Kidney (tissue), 13 donors: ENCODE measurements at regions not wholly inside any gene's neighbourhood (a gene's known extent, or its start where the extent isn't known, plus 50 kb on each side); places are given as distances from the start of the nearest gene placed in this dataset.
A peak's percentile ranks its signal among the peaks of the same experiment; 100 is the strongest.

Source experiments
- DNase-seq, 5 donors: peaks; one replicate each; pipeline ENCODE4 v3.0.0-alpha.2; 2013 to 2020
- FAIRE-seq: peaks from 2 replicates; lab custom pipeline; 2012; peaks lifted over from hg19 to GRCh38; lab: Jason Lieb, UNC
- H3K27ac ChIP-seq, 2 donors: one replicate each; pipeline ENCODE4 v1.7.0; 2013; ENCODE audit warnings: low read depth in 2 of 2, low read length in 2 of 2, inconsistent platforms in 1 of 2
- H3K27me3 ChIP-seq: one replicate; pipeline ENCODE4 v1.7.1; 2013; ENCODE audit warnings: low read length, inconsistent platforms; ENCODE audit not compliant: control insufficient read depth, insufficient read depth
- H3K36me3 ChIP-seq, 3 donors: one replicate each; pipeline versions ENCODE4 v1.7.0 to v1.7.1; 2013; ENCODE audit warnings: low read length in 3 of 3, control low read depth in 1 of 3, inconsistent platforms in 1 of 3; ENCODE audit not compliant: insufficient read depth in 3 of 3, control insufficient read depth in 2 of 3
- H3K4me1 ChIP-seq, 3 donors: one replicate each; pipeline versions ENCODE4 v1.7.0 to v1.7.1; 2013; ENCODE audit warnings: low read length in 3 of 3, inconsistent platforms in 1 of 3, low read depth in 1 of 3; ENCODE audit not compliant: control insufficient read depth in 2 of 3, insufficient read depth in 2 of 3
- H3K4me3 ChIP-seq, 3 donors: one replicate each; pipeline versions ENCODE4 v1.7.0 to v1.8.1; 2013; ENCODE audit warnings: low read length in 3 of 3, control low read depth in 1 of 3, inconsistent platforms in 1 of 3
- H3K9ac ChIP-seq, 3 donors: one replicate each; pipeline versions ENCODE4 v1.7.0 to v1.7.1; 2013; ENCODE audit warnings: low read length in 3 of 3, control low read depth in 1 of 3, inconsistent platforms in 1 of 3
- H3K9me3 ChIP-seq, 3 donors: one replicate each; pipeline versions ENCODE4 v1.7.0 to v1.7.1; 2013; ENCODE audit warnings: low read length in 3 of 3, control low read depth in 1 of 3, inconsistent platforms in 1 of 3; ENCODE audit not compliant: control insufficient read depth in 2 of 3, insufficient read depth in 1 of 3
- CTCF ChIP-seq: IDR thresholded peaks from 3 replicates; pipeline ENCODE4 v1.5.1; 2012; ENCODE audit warnings: mild to moderate bottlenecking, moderate library complexity, borderline replicate concordance; ENCODE audit not compliant: insufficient read depth; ENCODE audit errors: extremely low read depth
- intact Hi-C: fragments of 100-400 bp; cut with DNase I; formaldehyde crosslinking; loops from one replicate; pipeline ENCODE4 v1.11.1; 2022
- donor health status: control.
- donor health status: control.
- donor health status: control.
- donor health status: control.
- donor health status: control.
- donor health status: DM: yes; HTN: yes; CAD: no.
- donor health status: Normal renal cell carcinoma (clear cell type).

- no peak for TF ChIP-seq CTCF
- Histone ChIP-seq H3K9me3 (no peaks in the 10 kb centered on the region), H3K9ac (no peak overlapping the region), H3K36me3 (no peaks in the 10 kb centered on the region), H3K4me3 (no peak overlapping the region), H3K27me3 (no peaks in the 10 kb centered on the region), H3K4me1 (no peaks in the 10 kb centered on the region), H3K27ac (no peak overlapping the region)
- no peak for FAIRE-seq
- intact Hi-C loops: no loop called here
- DNase-seq: peak in 1 of 5 donors; percentile 29
Measured at GRCh38 chr5:158127536-158127935, 268.6 kb upstream of the CLINT1 start.

- intact Hi-C loops: no loop called here
- no peak for TF ChIP-seq CTCF
- Histone ChIP-seq H3K4me1 (no peaks in the 10 kb centered on the region), H3K9me3 (no peaks in the 10 kb centered on the region), H3K36me3 (no peaks in the 10 kb centered on the region), H3K27ac (no peak overlapping the region), H3K27me3 (no peaks in the 10 kb centered on the region), H3K4me3 (no peak overlapping the region), H3K9ac (no peak overlapping the region)
- FAIRE-seq: no peak
- DNase-seq: peak in 2 of 5 donors; percentile 20 to 54
Measured at GRCh38 chr5:158126442-158127405, 267.8 kb upstream of the CLINT1 start.

- Histone ChIP-seq H3K9me3 (no peaks in the 10 kb centered on the region), H3K4me3 (no peak overlapping the region), H3K27ac (no peak overlapping the region), H3K9ac (no peak overlapping the region), H3K4me1 (peaks cover 0 to 2% (median 0%) of the 10 kb centered on the region in 3 donors), H3K27me3 (no peaks in the 10 kb centered on the region), H3K36me3 (no peaks in the 10 kb centered on the region)
- no peak for DNase-seq
- intact Hi-C loops: no loop called here
- TF ChIP-seq CTCF: no peak
- FAIRE-seq: no peak
Measured at GRCh38 chr5:158124606-158125316, 265.8 kb upstream of the CLINT1 start.
